ENCODE measurements at regions not wholly inside any gene's neighbourhood (a gene's known extent, or its start where the extent isn't known, plus 50 kb on each side); places are given as distances from the start of the nearest gene placed in this dataset.
A peak's percentile ranks its signal among the peaks of the same experiment; 100 is the strongest.

- no peak overlapping the region for H3K4me3 ChIP-seq (ENCODE audit: low read depth, low read length)
- no peak for DNase-seq
- no peak overlapping the region for H3K27ac ChIP-seq
- no peaks in the 10 kb centered on the region for H3K27me3 ChIP-seq (replicated peaks)
- no peaks in the 10 kb centered on the region for H3K36me3 ChIP-seq (replicated peaks)
- TF ChIP-seq CTCF (IDR thresholded peaks at IDR 0.05; ENCODE audit: low read depth, low read length, missing control alignments), result no peak
- in situ Hi-C loops (cut with HindIII; ENCODE audit: low pct_ligation_motif_present, low sequenced_read_pairs), result no loop called here
These were observed 731.0 kb downstream of the PRELID2 start for GRCh38 chr5:145104106-145104505.

- DNase-seq, result no peak
- H3K4me3 ChIP-seq (ENCODE audit: low read depth, low read length), result no peak overlapping the region
- no peaks in the 10 kb centered on the region for H3K36me3 ChIP-seq (replicated peaks)
- H3K27me3 ChIP-seq (replicated peaks), result no peaks in the 10 kb centered on the region
- in situ Hi-C loops (cut with HindIII; ENCODE audit: low pct_ligation_motif_present, low sequenced_read_pairs), result no loop called here
- TF ChIP-seq CTCF (IDR thresholded peaks at IDR 0.05; ENCODE audit: low read depth, low read length, missing control alignments), result peak; percentile 49
- no peak overlapping the region for H3K27ac ChIP-seq
These were observed 733.9 kb downstream of the PRELID2 start for GRCh38 chr5:145101246-145101645.

- in situ Hi-C loops (cut with HindIII; ENCODE audit: low pct_ligation_motif_present, low sequenced_read_pairs), result no loop called here
- DNase-seq, result no peak
- TF ChIP-seq CTCF (IDR thresholded peaks at IDR 0.05; ENCODE audit: low read depth, low read length, missing control alignments), result no peak
- no peaks in the 10 kb centered on the region for H3K36me3 ChIP-seq (replicated peaks)
- H3K27ac ChIP-seq, result no peak overlapping the region
- H3K27me3 ChIP-seq (replicated peaks), result no peaks in the 10 kb centered on the region
- no peak overlapping the region for H3K4me3 ChIP-seq (ENCODE audit: low read depth, low read length)
These were observed 745.0 kb downstream of the PRELID2 start for GRCh38 chr5:145090115-145090514.

- TF ChIP-seq CTCF (IDR thresholded peaks at IDR 0.05; ENCODE audit: low read depth, low read length, missing control alignments), result no peak
- H3K27ac ChIP-seq, result no peak overlapping the region
- in situ Hi-C loops (cut with HindIII; ENCODE audit: low pct_ligation_motif_present, low sequenced_read_pairs), result no loop called here
- no peak for DNase-seq
- H3K27me3 ChIP-seq (replicated peaks), result no peaks in the 10 kb centered on the region
- no peak overlapping the region for H3K4me3 ChIP-seq (ENCODE audit: low read depth, low read length)
- H3K36me3 ChIP-seq (replicated peaks), result no peaks in the 10 kb centered on the region
These were observed 750.3 kb downstream of the PRELID2 start for GRCh38 chr5:145084834-145085233.

- in situ Hi-C loops (cut with HindIII; ENCODE audit: low pct_ligation_motif_present, low sequenced_read_pairs), result no loop called here
- Histone ChIP-seq H3K36me3 (replicated peaks) (no peaks in the 10 kb centered on the region), H3K27ac (no peak overlapping the region), H3K4me3 (ENCODE audit: low read depth, low read length) (no peak overlapping the region), H3K27me3 (replicated peaks) (no peaks in the 10 kb centered on the region)
- TF ChIP-seq CTCF (IDR thresholded peaks at IDR 0.05; ENCODE audit: low read depth, low read length, missing control alignments), result no peak
- no peak for DNase-seq
These were observed 758.1 kb downstream of the PRELID2 start for GRCh38 chr5:145077028-145077427.

- Histone ChIP-seq H3K27me3 (replicated peaks) (no peaks in the 10 kb centered on the region), H3K36me3 (replicated peaks) (no peaks in the 10 kb centered on the region), H3K4me3 (ENCODE audit: low read depth, low read length) (no peak overlapping the region), H3K27ac (no peak overlapping the region)
- no peak for TF ChIP-seq CTCF (IDR thresholded peaks at IDR 0.05; ENCODE audit: low read depth, low read length, missing control alignments)
- no peak for DNase-seq
- in situ Hi-C loops (cut with HindIII; ENCODE audit: low pct_ligation_motif_present, low sequenced_read_pairs), result no loop called here
These were observed 759.1 kb downstream of the PRELID2 start for GRCh38 chr5:145076040-145076439.
